HUES6 (cell line): ENCODE measurements at regions not wholly inside any gene's neighbourhood (a gene's known extent, or its start where the extent isn't known, plus 50 kb on each side); places are given as distances from the start of the nearest gene placed in this dataset.

Source experiments
- H3K27ac ChIP-seq: 2 replicates; pipeline ENCODE4 v1.7.0; 2013; ENCODE audit warnings: low read depth, mild to moderate bottlenecking, low read length, inconsistent platforms
- H3K27me3 ChIP-seq: 2 replicates; pipeline ENCODE4 v1.6.1; 2013; ENCODE audit warnings: low read length; ENCODE audit not compliant: control insufficient read depth, insufficient read depth
- H3K36me3 ChIP-seq: 2 replicates; pipeline ENCODE4 v1.6.1; 2013; ENCODE audit warnings: low read length; ENCODE audit not compliant: control insufficient read depth, insufficient read depth
- H3K4me1 ChIP-seq: 2 replicates; pipeline ENCODE4 v1.6.1; 2013; ENCODE audit warnings: low read length; ENCODE audit not compliant: control insufficient read depth, insufficient read depth
- H3K4me3 ChIP-seq: 2 replicates; pipeline ENCODE4 v1.5.1; 2013; ENCODE audit warnings: low read depth, low read length
- H3K9ac ChIP-seq: one replicate; pipeline ENCODE4 v1.6.1; 2013; ENCODE audit warnings: mild to moderate bottlenecking, low read length
- H3K9me3 ChIP-seq: 2 replicates; pipeline ENCODE4 v1.6.1; 2013; ENCODE audit warnings: low read depth, low read length; ENCODE audit not compliant: control insufficient read depth, insufficient read depth

GRCh38 chr2:48238381-48238780, 76.1 kb upstream of the FOXN2 start:
- H3K9ac ChIP-seq = no peak overlapping the region
- H3K27me3 ChIP-seq = no peaks in the 10 kb centered on the region
- H3K4me3 ChIP-seq = no peak overlapping the region
- H3K9me3 ChIP-seq = no peaks in the 10 kb centered on the region; the same call in 1 of the 2 replicates
- H3K4me1 ChIP-seq = no peaks in the 10 kb centered on the region
- no peaks in the 10 kb centered on the region for H3K36me3 ChIP-seq
- no peak overlapping the region for H3K27ac ChIP-seq

- no peaks in the 10 kb centered on the region for H3K27me3 ChIP-seq
- H3K27ac ChIP-seq = no peak overlapping the region
Observed at GRCh38 chr2:48240912-48241311, 73.6 kb upstream of the FOXN2 start.

GRCh38 chr2:48247206-48247605, 67.3 kb upstream of the FOXN2 start:
- no peak overlapping the region for H3K9ac ChIP-seq
- H3K9me3 ChIP-seq = no peaks in the 10 kb centered on the region
- H3K27ac ChIP-seq = no peak overlapping the region
- H3K36me3 ChIP-seq = no peaks in the 10 kb centered on the region
- H3K4me3 ChIP-seq = no peak overlapping the region
- H3K27me3 ChIP-seq = no peaks in the 10 kb centered on the region
- H3K4me1 ChIP-seq = peaks cover 10% of the 10 kb centered on the region

More at GRCh38 chr2:48240912-48241311, 73.6 kb upstream of the FOXN2 start:
- Histone ChIP-seq H3K4me1 (no peaks in the 10 kb centered on the region), H3K9ac (no peak overlapping the region), H3K36me3 (no peaks in the 10 kb centered on the region), H3K9me3 (no peaks in the 10 kb centered on the region; the same call in 1 of the 2 replicates), H3K4me3 (no peak overlapping the region)

GRCh38 chr2:48248251-48248933, 66.1 kb upstream of the FOXN2 start:
- no peak overlapping the region for H3K9ac ChIP-seq
- no peak overlapping the region for H3K4me3 ChIP-seq
- peaks cover 10% of the 10 kb centered on the region for H3K4me1 ChIP-seq
- no peaks in the 10 kb centered on the region for H3K36me3 ChIP-seq
- H3K9me3 ChIP-seq = no peaks in the 10 kb centered on the region
- peak overlapping the region; percentile 21; the same call in 1 of the 2 replicates for H3K27ac ChIP-seq
- H3K27me3 ChIP-seq = no peaks in the 10 kb centered on the region

GRCh38 chr2:48249025-48249424, 65.5 kb upstream of the FOXN2 start:
- H3K9ac ChIP-seq = no peak overlapping the region
- H3K27ac ChIP-seq = peak overlapping the region; percentile 21; the same call in 1 of the 2 replicates
- peaks cover 10% of the 10 kb centered on the region for H3K4me1 ChIP-seq
- no peaks in the 10 kb centered on the region for H3K9me3 ChIP-seq
- no peak overlapping the region for H3K4me3 ChIP-seq
- no peaks in the 10 kb centered on the region for H3K27me3 ChIP-seq
- no peaks in the 10 kb centered on the region for H3K36me3 ChIP-seq

DNA sequence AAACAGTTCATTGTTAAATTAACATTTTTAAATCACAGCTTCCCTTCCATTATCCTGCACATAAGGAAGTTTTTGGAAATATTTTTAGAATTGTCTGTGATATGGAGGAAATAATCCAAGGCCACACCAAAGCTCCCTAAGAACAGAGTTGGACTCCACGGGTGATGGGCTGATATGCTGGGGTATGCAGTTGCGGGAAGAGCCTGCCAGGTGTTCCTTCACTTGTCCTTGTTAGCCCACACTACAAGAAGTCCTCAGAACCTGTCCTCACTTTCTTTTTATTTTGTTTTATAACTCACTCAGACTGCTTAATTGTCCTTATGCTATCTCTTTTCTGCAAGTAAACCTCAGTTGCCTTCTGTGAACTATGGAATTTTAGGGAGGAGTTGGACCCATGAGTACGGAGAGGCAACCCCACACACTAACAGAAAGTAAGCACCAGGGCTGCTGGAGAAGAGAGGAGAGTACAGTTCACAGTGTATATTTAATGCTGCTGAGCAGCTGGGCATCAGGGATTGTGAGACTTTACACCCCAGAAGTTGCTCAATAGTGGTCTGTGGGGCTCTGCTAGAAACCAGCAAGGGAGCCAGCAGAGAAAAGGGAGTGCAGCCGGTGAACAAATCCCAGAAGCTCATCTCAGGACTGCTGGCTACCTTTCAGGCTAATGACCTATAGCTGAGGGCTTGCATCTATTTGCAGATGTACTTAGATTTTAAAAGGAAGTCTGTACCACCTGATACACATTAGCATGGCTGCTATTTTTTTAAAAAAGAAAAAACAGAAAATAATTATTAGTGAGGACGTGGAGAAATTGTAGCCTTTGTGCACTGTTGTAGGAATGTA, 64.6 kb upstream of the FOXN2 start:
- Histone ChIP-seq H3K9ac (no peak overlapping the region), H3K36me3 (no peaks in the 10 kb centered on the region), H3K27me3 (no peaks in the 10 kb centered on the region)

GRCh38 chr2:48250474-48250844, 64.0 kb upstream of the FOXN2 start:
- Histone ChIP-seq H3K27me3 (no peaks in the 10 kb centered on the region), H3K9me3 (no peaks in the 10 kb centered on the region), H3K9ac (no peak overlapping the region), H3K27ac (no peak overlapping the region), H3K4me3 (no peak overlapping the region), H3K36me3 (no peaks in the 10 kb centered on the region), H3K4me1 (peaks cover 10% of the 10 kb centered on the region)

More for the DNA sequence above, 64.6 kb upstream of the FOXN2 start:
- Histone ChIP-seq H3K4me1 (peaks cover 10% of the 10 kb centered on the region), H3K27ac (no peak overlapping the region), H3K9me3 (no peaks in the 10 kb centered on the region), H3K4me3 (no peak overlapping the region)

DNA sequence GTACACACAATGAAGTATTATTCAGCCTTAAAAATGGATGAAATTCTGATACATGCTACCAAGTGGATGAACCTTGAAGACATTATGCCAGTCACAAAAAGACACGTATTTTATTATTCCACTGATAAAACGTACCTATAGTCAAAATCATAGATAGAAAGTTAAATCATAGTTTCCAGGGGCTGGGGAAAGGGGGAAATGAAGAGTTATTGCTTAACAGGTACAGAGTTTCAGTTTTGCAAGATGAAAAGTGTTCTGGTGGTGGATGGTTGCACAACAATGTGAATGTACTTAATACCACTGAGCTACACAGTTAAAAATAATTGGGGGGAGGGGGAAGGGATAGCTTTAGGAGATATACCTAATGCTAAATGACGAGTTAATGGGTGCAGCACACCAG, 63.5 kb upstream of the FOXN2 start:
- no peaks in the 10 kb centered on the region for H3K36me3 ChIP-seq
- no peak overlapping the region for H3K4me3 ChIP-seq
- H3K9me3 ChIP-seq = no peaks in the 10 kb centered on the region
- H3K27ac ChIP-seq = no peak overlapping the region
- peaks cover 10% of the 10 kb centered on the region for H3K4me1 ChIP-seq
- no peak overlapping the region for H3K9ac ChIP-seq
- H3K27me3 ChIP-seq = no peaks in the 10 kb centered on the region

DNA sequence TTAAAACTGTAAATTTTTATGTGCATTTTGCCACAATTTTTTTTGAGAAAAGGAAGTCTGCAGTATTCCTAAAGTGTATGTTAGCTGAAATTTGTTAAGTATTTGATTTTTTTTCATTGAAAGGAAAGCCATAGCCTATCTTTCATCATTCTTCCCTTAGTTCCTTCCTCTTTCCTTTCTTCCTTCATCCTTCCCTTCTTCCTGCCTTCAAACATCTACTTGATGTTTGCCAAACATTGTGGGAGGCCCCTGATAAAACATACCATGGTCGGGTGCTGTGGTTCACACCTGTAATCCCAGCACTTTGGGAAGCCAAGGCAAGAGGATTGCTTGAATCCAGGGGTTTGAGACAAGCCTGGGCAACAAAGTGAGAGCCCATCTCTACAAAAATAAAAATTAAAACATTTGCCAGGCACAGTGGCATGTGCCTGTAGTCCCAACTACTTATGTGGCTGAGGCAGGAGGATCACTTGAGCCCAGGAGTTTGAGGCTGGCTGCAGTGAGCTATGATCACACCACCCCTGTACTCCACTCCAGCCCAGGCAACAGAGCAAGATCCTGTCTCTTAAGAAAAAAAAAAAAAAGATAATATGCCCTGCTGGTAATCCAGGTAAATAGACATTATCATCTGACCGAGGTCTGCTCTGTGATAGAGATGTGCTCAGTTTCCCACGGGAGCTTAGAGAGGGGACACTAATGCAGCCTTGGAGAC, 62.9 kb upstream of the FOXN2 start:
- no peaks in the 10 kb centered on the region for H3K9me3 ChIP-seq
- peaks cover 10% of the 10 kb centered on the region for H3K4me1 ChIP-seq
- no peaks in the 10 kb centered on the region for H3K27me3 ChIP-seq
- H3K4me3 ChIP-seq = no peak overlapping the region
- no peaks in the 10 kb centered on the region for H3K36me3 ChIP-seq
- no peak overlapping the region for H3K9ac ChIP-seq
- H3K27ac ChIP-seq = no peak overlapping the region

DNA sequence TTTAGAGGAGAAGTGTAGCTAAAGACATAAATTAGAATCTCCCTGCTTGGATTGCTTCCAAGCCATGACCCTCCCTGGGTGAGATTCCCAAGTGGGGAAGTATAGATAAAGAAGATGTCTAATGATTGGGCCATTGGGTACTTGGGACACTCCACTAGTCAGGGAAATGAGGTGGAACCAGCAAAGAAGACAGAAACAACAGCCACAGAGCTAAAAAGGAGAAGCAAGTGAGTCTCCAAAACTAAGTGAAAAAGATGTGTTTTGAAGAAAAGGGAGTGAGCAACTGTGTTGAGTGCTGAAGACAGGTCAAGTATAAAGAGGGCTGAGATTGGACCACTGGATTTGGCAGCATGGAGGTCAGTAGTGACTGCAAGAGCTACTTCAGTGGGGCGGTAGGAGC, 61.2 kb upstream of the FOXN2 start:
- Histone ChIP-seq H3K27me3 (no peaks in the 10 kb centered on the region), H3K9me3 (no peaks in the 10 kb centered on the region), H3K4me1 (peaks cover 7% of the 10 kb centered on the region), H3K4me3 (no peak overlapping the region), H3K27ac (no peak overlapping the region), H3K36me3 (no peaks in the 10 kb centered on the region), H3K9ac (no peak overlapping the region)

DNA sequence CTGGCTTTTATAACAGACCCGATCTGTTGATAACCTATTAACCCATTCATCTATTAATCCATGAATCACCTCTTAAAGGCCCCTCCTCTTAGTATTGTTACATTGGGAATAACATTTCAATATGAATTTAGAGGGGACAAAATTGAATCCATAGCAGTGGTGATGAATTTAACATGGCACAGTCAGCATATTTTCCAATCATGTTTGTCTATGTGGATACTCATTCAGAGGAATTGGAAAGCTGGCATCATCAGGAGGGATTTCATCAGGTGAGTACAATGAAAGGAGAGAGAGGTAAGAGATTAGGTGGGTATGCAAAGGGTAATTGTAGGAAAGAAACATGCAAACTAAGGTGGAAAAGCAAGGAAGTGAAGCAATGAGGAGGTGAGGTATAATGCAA, 59.6 kb upstream of the FOXN2 start:
- H3K9ac ChIP-seq = no peak overlapping the region
- no peaks in the 10 kb centered on the region for H3K9me3 ChIP-seq
- no peak overlapping the region for H3K4me3 ChIP-seq
- no peaks in the 10 kb centered on the region for H3K27me3 ChIP-seq
- no peak overlapping the region for H3K27ac ChIP-seq
- no peaks in the 10 kb centered on the region for H3K4me1 ChIP-seq
- no peaks in the 10 kb centered on the region for H3K36me3 ChIP-seq
